NCI-H2107 (cell line): ENCODE measurements at regions not wholly inside any gene's neighbourhood (a gene's known extent, or its start where the extent isn't known, plus 50 kb on each side); places are given as distances from the start of the nearest gene placed in this dataset.

Experiments used
- DNase-seq: peaks from one replicate; lab custom pipeline; 2025; lab: John Stamatoyannopoulos, UW

- DNase-seq = no peak
These were observed 613.5 kb upstream of the CDH4 start for GRCh38 chr20:60638430-60639098.

- DNase-seq = no peak
These were observed 610.1 kb upstream of the CDH4 start for GRCh38 chr20:60641879-60642447.

- no peak for DNase-seq
These were observed 609.5 kb upstream of the CDH4 start for GRCh38 chr20:60642541-60642940.

GRCh38 chr20:60648556-60648955 is 603.5 kb upstream of the CDH4 start:
- no peak for DNase-seq

DNA sequence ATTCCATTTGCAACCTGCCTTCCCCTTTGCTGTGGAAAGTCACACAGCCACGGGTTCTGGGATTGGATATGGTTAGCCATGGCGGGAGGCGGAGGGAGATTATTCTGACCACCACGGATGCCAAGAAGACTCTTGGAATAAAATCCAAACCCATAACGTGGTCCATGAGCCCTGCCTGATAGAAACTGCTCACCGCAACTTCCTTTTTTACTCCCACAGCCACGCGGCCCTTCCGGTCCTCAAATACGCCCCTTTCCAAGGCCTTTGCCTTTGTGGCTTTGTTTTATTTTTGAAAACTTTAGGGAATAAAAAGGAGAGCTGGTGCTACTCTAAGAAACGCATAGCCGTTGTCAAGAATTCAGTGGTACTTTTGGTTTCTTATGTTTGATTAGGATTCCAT is 602.5 kb upstream of the CDH4 start:
- no peak for DNase-seq

- no peak for DNase-seq
These were observed 602.0 kb upstream of the CDH4 start for GRCh38 chr20:60650087-60650486.

DNA sequence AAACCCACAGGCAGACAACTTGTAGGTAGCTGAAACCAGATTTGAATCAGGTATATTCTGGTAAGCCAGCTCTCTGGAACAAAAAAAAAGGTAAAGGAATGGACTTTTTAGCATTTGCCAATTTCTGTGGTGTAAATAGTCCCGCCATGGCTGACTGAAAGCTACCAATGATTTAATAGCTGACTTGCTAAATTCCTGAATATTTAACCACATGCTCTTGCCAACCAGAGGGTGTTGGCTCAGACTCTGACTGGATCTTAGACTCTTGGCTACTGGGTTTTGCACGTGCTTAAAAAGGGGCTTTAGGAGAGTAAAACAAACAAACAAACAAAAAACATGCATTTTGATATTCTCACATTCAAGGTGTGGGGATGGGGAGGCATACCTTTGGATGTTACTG is 600.0 kb upstream of the CDH4 start:
- DNase-seq = no peak

- no peak for DNase-seq
These were observed 599.4 kb upstream of the CDH4 start for GRCh38 chr20:60652615-60653014.

GRCh38 chr20:60653111-60653845 is 598.8 kb upstream of the CDH4 start:
- no peak for DNase-seq

GRCh38 chr20:60658681-60659080 is 593.4 kb upstream of the CDH4 start:
- DNase-seq = no peak

GRCh38 chr20:60659240-60659639 is 592.8 kb upstream of the CDH4 start:
- no peak for DNase-seq

DNA sequence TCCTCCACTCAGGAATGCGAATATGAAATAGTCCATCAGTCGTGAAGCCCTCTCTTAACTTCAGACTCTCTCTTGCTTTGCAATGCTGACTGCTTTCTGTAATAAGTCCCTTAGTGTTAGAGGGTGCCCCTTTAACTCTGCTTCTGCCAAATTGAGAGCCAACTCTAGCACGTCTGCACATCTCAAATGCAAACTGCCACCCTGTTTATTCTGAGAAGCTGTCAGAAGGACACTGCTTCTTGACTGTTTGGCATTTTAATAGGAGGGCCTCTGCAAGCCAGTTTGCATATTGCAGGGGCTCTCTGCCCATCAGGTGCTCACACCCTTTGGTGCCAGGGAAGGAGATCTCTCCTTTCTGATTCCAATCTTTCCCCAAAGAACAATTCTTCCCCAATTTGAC is 589.8 kb upstream of the CDH4 start:
- no peak for DNase-seq

DNA sequence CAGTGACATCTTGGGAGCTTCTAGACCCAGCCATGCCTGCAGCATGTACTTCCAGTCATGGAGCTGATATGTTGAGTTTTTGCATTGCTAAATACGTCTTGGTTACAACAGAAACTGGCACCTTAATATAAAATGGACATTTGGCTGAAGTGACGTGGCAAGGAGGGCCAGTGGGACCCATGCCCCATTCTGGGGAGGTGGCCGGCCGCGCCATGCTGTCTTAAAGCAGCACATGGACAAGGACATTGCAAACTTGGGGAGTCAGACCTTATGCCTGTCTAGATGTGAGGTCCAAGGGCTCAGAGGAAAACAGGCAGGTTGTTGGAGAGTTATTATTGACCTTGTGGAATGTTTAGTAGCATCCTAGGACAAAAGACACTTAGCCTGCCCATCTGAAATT is 588.0 kb upstream of the CDH4 start:
- DNase-seq = no peak

DNA sequence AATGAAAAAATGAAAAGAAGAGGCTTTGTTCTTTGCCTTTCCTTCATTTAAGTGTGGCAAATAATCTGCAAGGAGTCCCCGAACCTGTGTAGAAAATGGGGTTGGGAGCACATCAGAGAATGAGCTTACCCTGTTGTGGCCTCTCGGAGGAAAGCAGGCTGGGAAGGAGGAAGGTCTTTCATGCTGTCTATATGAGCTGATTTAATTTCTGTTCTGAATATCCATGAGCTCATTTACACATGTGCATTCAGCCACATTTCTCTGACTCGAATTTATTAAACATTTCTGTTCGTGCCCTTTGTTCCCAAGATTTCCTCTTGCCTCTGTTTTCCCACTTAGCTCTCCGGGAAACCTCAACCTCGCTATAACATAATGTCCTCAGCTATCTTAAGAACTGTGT is 584.4 kb upstream of the CDH4 start:
- no peak for DNase-seq

- DNase-seq = no peak
These were observed 582.9 kb upstream of the CDH4 start for GRCh38 chr20:60669211-60669610.

DNA sequence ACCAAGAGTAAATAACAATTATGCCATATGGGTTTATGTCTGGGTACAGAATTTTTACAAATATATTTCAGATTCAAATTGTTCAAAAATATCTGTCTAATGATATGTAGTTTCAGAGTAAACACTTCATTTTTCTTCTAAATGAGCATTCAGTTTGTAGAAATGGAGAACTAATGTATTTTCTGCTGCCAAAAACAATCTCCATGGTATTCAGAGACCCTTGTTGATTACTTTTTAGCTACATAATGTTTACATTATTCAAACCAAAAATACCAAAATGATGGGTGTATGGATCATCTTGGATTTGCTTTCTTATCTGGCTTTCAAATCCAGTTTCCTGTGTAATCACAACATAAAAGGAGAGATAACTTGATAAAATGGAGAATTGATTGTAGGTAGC is 576.0 kb upstream of the CDH4 start:
- DNase-seq = no peak

DNA sequence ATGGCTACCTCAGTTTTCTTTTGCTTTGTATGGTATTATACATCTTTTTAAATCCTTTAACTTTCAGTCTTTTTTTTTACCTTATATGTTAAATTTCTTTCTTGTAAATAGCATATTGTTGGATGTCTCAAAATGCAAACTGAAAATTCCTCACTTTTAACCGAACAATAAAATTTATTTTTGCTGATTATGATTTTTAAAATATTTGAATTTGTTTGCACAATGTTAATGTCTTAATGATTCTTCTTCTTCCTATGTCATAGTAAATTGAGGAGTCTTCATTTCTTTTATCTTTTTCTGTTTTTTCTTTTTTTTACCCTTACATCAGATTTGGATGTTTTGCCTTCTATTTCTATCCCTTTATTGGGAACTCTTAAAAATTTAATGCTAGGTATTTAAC is 574.2 kb upstream of the CDH4 start:
- no peak for DNase-seq

GRCh38 chr20:60680554-60680953 is 571.5 kb upstream of the CDH4 start:
- DNase-seq = no peak

DNA sequence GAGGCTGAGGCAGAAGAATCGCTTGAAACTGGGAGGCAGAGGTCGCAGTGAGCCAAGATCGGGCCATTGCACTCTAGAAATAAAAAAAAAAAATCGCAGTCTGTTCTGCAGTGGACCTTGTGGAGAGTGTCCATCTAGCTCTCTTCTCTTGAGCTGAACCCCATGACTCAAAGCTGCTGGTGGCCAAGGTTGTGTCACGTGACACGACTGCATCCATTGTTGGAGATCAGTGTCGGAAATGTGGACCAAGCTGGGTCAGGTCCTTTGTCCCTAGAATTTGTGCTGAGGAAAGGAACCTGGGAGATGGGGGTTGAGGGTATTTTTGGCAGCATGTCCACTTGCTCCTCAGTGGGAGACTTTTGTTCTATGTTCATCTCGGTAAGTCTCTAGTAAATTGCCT is 564.8 kb upstream of the CDH4 start:
- no peak for DNase-seq

GRCh38 chr20:60690771-60691170 is 561.3 kb upstream of the CDH4 start:
- no peak for DNase-seq

DNA sequence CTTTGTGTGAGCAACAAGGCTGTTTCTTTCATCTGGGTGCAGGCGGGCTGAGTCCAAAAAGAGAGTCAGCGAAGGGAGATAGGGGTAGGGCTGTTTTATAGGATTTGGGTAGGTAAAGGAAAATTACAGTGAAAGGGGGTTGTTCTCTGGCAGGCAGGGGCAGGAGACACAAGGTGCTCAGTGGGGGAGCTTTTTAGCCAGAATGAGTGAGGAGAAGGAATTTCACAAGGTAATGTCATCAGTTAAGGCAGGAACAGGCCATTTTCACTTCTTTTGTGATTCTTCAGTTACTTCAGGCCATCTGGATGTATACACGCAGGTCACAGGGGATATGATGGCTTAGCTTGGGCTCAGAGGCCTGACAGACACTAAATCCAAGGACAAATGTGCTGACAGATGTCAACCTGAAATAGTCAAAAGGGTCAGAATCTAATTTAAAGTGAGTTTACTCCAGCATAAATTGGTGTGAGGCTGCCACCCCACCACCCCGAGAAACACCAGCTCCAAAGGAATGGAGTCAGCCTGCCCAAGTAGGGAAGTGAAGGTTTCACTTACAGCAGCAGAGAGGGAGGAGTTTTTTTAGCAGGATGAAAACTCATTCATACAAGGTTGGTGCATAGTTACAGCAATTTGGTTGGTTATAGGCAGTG is 560.0 kb upstream of the CDH4 start:
- no peak for DNase-seq

DNA sequence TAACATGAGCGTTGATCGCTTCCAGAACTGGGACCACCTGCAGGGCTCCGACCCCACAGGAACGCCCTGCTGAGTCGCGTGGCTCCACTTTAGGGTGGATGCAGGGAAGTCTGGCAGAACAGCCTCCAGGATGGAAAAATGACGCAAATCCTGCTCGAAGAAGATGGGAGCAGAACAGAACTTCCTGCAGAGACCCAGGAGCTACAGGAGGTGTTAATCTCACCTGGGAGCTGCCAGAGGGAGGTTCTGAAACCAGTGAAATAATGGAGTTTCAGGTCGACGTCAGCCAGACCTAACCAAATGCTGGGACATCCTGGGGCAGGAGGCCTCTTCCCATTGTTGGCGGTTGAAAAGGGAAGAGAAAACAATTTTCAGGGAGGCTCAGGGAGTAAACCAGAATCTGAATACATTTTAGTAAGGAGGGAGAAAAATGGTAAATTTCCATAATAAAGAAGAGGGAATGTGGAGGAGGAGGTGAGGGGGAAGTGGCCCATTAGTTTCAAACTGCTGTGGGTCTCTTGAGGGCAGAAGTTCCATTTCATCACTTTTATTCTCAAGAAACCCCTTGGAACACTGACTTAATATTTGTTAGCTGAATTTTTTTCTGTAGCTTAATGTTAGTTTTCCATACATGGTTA is 558.4 kb upstream of the CDH4 start:
- no peak for DNase-seq

DNA sequence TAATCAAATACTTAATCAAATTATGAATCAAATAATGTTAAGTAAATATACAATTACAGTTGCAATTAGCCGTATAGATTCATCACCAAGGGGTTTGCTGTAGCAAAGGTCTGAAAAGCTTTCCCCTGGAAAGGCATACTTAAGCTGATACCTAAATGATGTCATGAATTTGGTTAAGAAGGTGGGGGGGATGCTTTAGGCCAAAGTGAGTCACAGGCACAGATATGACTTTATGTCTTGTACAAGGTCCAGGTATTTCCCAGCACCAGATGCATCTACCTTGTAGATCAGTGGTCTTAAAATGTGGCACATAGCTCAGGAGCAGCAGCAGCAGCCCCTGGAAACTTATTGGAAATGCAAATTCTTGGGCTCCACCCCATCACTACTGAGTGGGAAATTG is 557.3 kb upstream of the CDH4 start:
- no peak for DNase-seq
